Kidney (tissue), 13 donors: ENCODE measurements at regions not wholly inside any gene's neighbourhood (a gene's known extent, or its start where the extent isn't known, plus 50 kb on each side); places are given as distances from the start of the nearest gene placed in this dataset.
A peak's percentile ranks its signal among the peaks of the same experiment; 100 is the strongest.

Source experiments
- DNase-seq, 5 donors: peaks; one replicate each; pipeline ENCODE4 v3.0.0-alpha.2; 2013 to 2020
- FAIRE-seq: peaks from 2 replicates; lab custom pipeline; 2012; peaks lifted over from hg19 to GRCh38; lab: Jason Lieb, UNC
- H3K27ac ChIP-seq, 2 donors: one replicate each; pipeline ENCODE4 v1.7.0; 2013; ENCODE audit warnings: low read depth in 2 of 2, low read length in 2 of 2, inconsistent platforms in 1 of 2
- H3K27me3 ChIP-seq: one replicate; pipeline ENCODE4 v1.7.1; 2013; ENCODE audit warnings: low read length, inconsistent platforms; ENCODE audit not compliant: control insufficient read depth, insufficient read depth
- H3K36me3 ChIP-seq, 3 donors: one replicate each; pipeline versions ENCODE4 v1.7.0 to v1.7.1; 2013; ENCODE audit warnings: low read length in 3 of 3, control low read depth in 1 of 3, inconsistent platforms in 1 of 3; ENCODE audit not compliant: insufficient read depth in 3 of 3, control insufficient read depth in 2 of 3
- H3K4me1 ChIP-seq, 3 donors: one replicate each; pipeline versions ENCODE4 v1.7.0 to v1.7.1; 2013; ENCODE audit warnings: low read length in 3 of 3, inconsistent platforms in 1 of 3, low read depth in 1 of 3; ENCODE audit not compliant: control insufficient read depth in 2 of 3, insufficient read depth in 2 of 3
- H3K4me3 ChIP-seq, 3 donors: one replicate each; pipeline versions ENCODE4 v1.7.0 to v1.8.1; 2013; ENCODE audit warnings: low read length in 3 of 3, control low read depth in 1 of 3, inconsistent platforms in 1 of 3
- H3K9ac ChIP-seq, 3 donors: one replicate each; pipeline versions ENCODE4 v1.7.0 to v1.7.1; 2013; ENCODE audit warnings: low read length in 3 of 3, control low read depth in 1 of 3, inconsistent platforms in 1 of 3
- H3K9me3 ChIP-seq, 3 donors: one replicate each; pipeline versions ENCODE4 v1.7.0 to v1.7.1; 2013; ENCODE audit warnings: low read length in 3 of 3, control low read depth in 1 of 3, inconsistent platforms in 1 of 3; ENCODE audit not compliant: control insufficient read depth in 2 of 3, insufficient read depth in 1 of 3
- intact Hi-C: fragments of 100-400 bp; cut with DNase I; formaldehyde crosslinking; loops from one replicate; pipeline ENCODE4 v1.11.1; 2022
- TF ChIP-seq, protein P1 (sequence below): IDR thresholded peaks from 3 replicates; pipeline ENCODE4 v1.5.1; 2012; ENCODE audit warnings: mild to moderate bottlenecking, moderate library complexity, borderline replicate concordance; ENCODE audit not compliant: insufficient read depth; ENCODE audit errors: extremely low read depth
- donor health status: control.
- donor health status: control.
- donor health status: control.
- donor health status: control.
- donor health status: control.
- donor health status: DM: yes; HTN: yes; CAD: no.
- donor health status: Normal renal cell carcinoma (clear cell type).

- no peak for DNase-seq
- Histone ChIP-seq H3K4me3 (no peak overlapping the region), H3K36me3 (no peaks in the 10 kb centered on the region), H3K27ac (no peak overlapping the region), H3K4me1 (no peaks in the 10 kb centered on the region), H3K27me3 (no peaks in the 10 kb centered on the region), H3K9ac (no peak overlapping the region), H3K9me3 (no peaks in the 10 kb centered on the region)
- no peak for FAIRE-seq
- intact Hi-C loops: no loop called here
- TF ChIP-seq, protein P1, sequence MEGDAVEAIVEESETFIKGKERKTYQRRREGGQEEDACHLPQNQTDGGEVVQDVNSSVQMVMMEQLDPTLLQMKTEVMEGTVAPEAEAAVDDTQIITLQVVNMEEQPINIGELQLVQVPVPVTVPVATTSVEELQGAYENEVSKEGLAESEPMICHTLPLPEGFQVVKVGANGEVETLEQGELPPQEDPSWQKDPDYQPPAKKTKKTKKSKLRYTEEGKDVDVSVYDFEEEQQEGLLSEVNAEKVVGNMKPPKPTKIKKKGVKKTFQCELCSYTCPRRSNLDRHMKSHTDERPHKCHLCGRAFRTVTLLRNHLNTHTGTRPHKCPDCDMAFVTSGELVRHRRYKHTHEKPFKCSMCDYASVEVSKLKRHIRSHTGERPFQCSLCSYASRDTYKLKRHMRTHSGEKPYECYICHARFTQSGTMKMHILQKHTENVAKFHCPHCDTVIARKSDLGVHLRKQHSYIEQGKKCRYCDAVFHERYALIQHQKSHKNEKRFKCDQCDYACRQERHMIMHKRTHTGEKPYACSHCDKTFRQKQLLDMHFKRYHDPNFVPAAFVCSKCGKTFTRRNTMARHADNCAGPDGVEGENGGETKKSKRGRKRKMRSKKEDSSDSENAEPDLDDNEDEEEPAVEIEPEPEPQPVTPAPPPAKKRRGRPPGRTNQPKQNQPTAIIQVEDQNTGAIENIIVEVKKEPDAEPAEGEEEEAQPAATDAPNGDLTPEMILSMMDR: no peak
Observed at GRCh38 chr13:31032528-31033113, 100.2 kb downstream of the TEX26 start.

- Histone ChIP-seq H3K27me3 (no peaks in the 10 kb centered on the region), H3K27ac (no peak overlapping the region), H3K9me3 (no peaks in the 10 kb centered on the region), H3K4me1 (no peaks in the 10 kb centered on the region), H3K9ac (no peak overlapping the region), H3K4me3 (no peak overlapping the region), H3K36me3 (no peaks in the 10 kb centered on the region)
- no peak for FAIRE-seq
- intact Hi-C loops: no loop called here
- DNase-seq: no peak
- TF ChIP-seq, protein P1: no peak
Observed at GRCh38 chr13:31031482-31031881, 99.0 kb downstream of the TEX26 start.

GRCh38 chr13:31029102-31029501, 96.6 kb downstream of the TEX26 start:
- no peaks in the 10 kb centered on the region for H3K27me3 ChIP-seq
- DNase-seq (peak in 1 of 5 donors; percentile 50), FAIRE-seq (no peak)
- intact Hi-C loops: no loop called here
- no peak overlapping the region for H3K9ac ChIP-seq
- H3K27ac ChIP-seq: no peak overlapping the region
- no peaks in the 10 kb centered on the region for H3K36me3 ChIP-seq
- TF ChIP-seq, protein P1: no peak
- H3K4me1 ChIP-seq: no peaks in the 10 kb centered on the region
- no peak overlapping the region for H3K4me3 ChIP-seq
- no peaks in the 10 kb centered on the region for H3K9me3 ChIP-seq

- no peak for FAIRE-seq
- H3K36me3 ChIP-seq: no peaks in the 10 kb centered on the region
- H3K27me3 ChIP-seq: no peaks in the 10 kb centered on the region
- TF ChIP-seq, protein P1: no peak
- no peaks in the 10 kb centered on the region for H3K4me1 ChIP-seq
- intact Hi-C loops: no loop called here
- H3K9ac ChIP-seq: no peak overlapping the region
- peak in 1 of 5 donors; percentile 48 for DNase-seq
- H3K9me3 ChIP-seq: no peaks in the 10 kb centered on the region
- H3K27ac ChIP-seq: no peak overlapping the region
- no peak overlapping the region for H3K4me3 ChIP-seq
Observed at GRCh38 chr13:31027136-31027535, 94.7 kb downstream of the TEX26 start.
